ENCODE measurements at regions not wholly inside any gene's neighbourhood (a gene's known extent, or its start where the extent isn't known, plus 50 kb on each side); places are given as distances from the start of the nearest gene placed in this dataset.

DNA sequence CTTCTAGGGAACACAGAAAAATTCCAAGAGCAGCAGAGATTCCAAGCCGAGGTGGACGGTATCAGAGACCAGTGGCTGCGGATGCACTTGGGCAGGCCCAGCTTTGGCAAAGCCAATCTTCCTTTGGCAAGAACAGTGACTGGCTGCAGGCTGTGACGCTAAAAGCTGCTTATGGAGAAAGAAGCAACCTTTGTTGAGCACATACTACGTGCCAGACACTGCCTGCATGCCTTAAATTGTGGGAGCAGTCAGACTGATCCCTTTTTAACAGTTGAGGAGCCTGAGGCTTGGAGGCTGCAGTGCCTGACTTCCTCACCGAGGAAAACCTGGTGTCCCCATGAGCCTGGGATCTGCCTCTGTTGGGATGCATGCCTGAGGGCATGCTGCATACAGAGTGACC, 69.0 kb upstream of the AMZ2 start:
- peaks cover 42% of the 10 kb centered on the region for H3K4me1 Mint-ChIP-seq
- H3K9me3 Mint-ChIP-seq = peaks cover 2% of the 10 kb centered on the region
- peaks cover 2% of the 10 kb centered on the region for H3K36me3 Mint-ChIP-seq (ENCODE audit: low read depth)

DNA sequence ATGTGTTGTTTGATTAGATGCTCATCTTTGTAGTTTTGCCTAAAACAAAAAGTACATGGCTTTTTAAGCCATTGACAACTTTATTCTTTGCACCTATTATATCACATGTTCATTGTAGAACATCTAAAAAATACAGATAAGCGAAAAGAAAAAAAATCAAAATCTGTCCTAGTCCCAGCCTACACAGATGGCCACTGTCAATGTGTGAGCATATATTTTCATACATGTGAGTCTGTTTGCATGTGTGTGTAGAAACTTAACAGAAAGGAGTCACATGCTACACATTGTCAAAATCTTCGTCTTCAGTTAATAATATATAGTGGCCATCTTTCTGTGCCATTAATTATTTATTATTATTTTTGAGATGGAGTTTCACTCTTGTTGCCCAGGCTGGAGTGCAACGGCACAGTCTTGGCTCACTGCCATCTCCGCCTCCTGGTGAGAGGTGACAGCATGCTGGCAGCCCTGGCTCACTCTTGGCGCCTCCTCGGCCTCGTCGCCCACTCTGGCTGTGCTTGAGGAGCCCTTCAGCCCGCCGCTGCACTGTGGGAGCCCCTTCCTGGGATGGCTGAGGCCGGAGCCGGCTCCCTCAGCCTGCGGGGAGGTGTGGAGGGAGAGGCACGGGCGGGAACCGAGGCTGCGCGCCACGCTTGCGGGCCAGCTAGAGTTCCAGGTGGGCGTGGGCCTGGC, 68.5 kb upstream of the AMZ2 start:
- Mint-ChIP-seq H3K4me3 (no peak overlapping the region), H3K36me3 (ENCODE audit: low read depth) (peaks cover 2% of the 10 kb centered on the region), H3K9me3 (peaks cover 2% of the 10 kb centered on the region), H3K27me3 (no peaks in the 10 kb centered on the region), H3K4me1 (peaks cover 48% of the 10 kb centered on the region), H3K27ac (no peak overlapping the region)
- CTCF ChIA-PET = interaction anchor here (0.6 to 1.1 kb wide), 2 partner anchors 15 to 21 kb away, joined by 3 to 4 read pairs; no protein-coding TSS in a partner anchor
- POLR2A ChIA-PET = interaction anchor here (0.5 kb wide), 1 partner anchor 27 kb away, joined by 4 read pairs; no protein-coding TSS in a partner anchor
- DNase-seq = no peak

More for the DNA sequence above, 69.0 kb upstream of the AMZ2 start:
- Mint-ChIP-seq H3K27me3 (no peaks in the 10 kb centered on the region), H3K27ac (no peak overlapping the region), H3K4me3 (no peak overlapping the region)
- no peak for DNase-seq
- POLR2A ChIA-PET = interaction anchor here (0.5 kb wide), 1 partner anchor 28 kb away, joined by 4 read pairs; no protein-coding TSS in a partner anchor
- CTCF ChIA-PET = interaction anchor here (0.9 to 1.2 kb wide), 3 partner anchors 22 to 288 kb away, joined by 3 to 4 read pairs (median 3); no protein-coding TSS in a partner anchor

- Mint-ChIP-seq H3K4me3 (no peak overlapping the region), H3K36me3 (ENCODE audit: low read depth) (peaks cover 2% of the 10 kb centered on the region), H3K27me3 (no peaks in the 10 kb centered on the region), H3K4me1 (peaks cover 53% of the 10 kb centered on the region), H3K27ac (no peak overlapping the region), H3K9me3 (peaks cover 2% of the 10 kb centered on the region)
- ChIA-PET CTCF (interaction anchor here (0.6 to 2.4 kb wide), 6 partner anchors 12 to 252 kb away, joined by 3 to 15 read pairs (median 4); no protein-coding TSS in a partner anchor), POLR2A (no interaction called here)
- no peak for DNase-seq
These were observed 67.9 kb upstream of the AMZ2 start for GRCh38 chr17:68179926-68180285.

DNA sequence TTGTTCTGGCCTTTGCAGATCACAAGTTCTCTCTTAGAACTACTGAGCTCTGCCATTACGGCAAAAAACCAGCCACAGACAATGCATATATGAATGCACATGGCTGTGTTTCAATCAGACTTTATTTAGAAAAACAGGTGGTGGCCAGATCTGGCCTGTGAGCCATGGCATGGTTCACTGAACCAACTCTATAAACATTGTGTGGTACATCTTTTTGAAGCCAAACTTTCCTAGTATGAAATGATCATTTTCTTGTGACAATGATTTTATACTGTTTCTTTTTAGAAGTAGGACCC, 65.9 kb upstream of the AMZ2 start:
- CTCF ChIA-PET = interaction anchor here (0.7 to 2.4 kb wide), 6 partner anchors 9 to 187 kb away, joined by 3 to 19 read pairs (median 6); no protein-coding TSS in a partner anchor
- Mint-ChIP-seq H3K27me3 (no peaks in the 10 kb centered on the region), H3K4me3 (peak overlapping the region; percentile 83), H3K4me1 (peaks cover 59% of the 10 kb centered on the region), H3K36me3 (ENCODE audit: low read depth) (peaks cover 4% of the 10 kb centered on the region), H3K27ac (peak overlapping the region; percentile 69), H3K9me3 (peaks cover 2% of the 10 kb centered on the region)
- POLR2A ChIA-PET = interaction anchor here (0.7 kb wide), 1 partner anchor 24 kb away, joined by 3 read pairs; no protein-coding TSS in a partner anchor
- no peak for DNase-seq

DNA sequence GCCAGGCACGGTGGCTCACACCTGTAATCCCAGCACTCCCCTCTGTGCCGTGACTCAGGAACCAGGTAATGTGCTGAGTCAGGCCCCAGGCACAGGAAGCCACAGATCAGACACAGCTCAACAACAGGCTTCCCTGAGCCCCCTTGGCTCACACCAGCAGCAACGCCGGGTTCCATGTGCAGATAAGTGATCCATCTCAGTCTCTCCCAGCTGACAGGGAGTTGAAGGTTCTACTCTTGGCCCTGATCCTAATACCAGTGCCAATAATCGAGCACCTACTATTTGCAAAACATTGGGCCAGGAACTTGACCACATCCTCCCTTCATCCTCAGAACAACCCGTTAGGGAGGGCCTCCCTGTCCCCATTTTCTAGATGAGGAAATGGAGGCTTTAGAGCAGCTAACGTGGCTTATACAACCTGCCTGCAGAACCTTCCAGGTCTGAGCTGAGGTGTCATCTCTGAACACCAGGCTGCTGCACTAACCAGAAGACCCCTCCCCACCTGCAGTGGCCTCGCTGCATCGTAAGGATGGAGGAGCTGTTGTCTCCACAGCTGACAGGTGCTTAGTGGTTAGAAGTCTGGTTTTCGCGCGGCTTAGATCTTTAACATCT, 64.8 kb upstream of the AMZ2 start:
- peaks cover 59% of the 10 kb centered on the region for H3K4me1 Mint-ChIP-seq
- ChIA-PET POLR2A (no interaction called here), CTCF (interaction anchor here (1.0 to 4.1 kb wide), 5 partner anchors 18 to 253 kb away, joined by 3 to 30 read pairs (median 3); no protein-coding TSS in a partner anchor)
- peak; percentile 80 for DNase-seq
- H3K36me3 Mint-ChIP-seq (ENCODE audit: low read depth) = peaks cover 4% of the 10 kb centered on the region
- peaks cover 3% of the 10 kb centered on the region for H3K27me3 Mint-ChIP-seq
- H3K9me3 Mint-ChIP-seq = peaks cover 2% of the 10 kb centered on the region
- peak overlapping the region; percentile 64 for H3K4me3 Mint-ChIP-seq
- H3K27ac Mint-ChIP-seq = peak overlapping the region; percentile 89

- POLR2A ChIA-PET = no interaction called here
- CTCF ChIA-PET = interaction anchor here (0.6 to 4.1 kb wide), 8 partner anchors 8 to 364 kb away, joined by 3 to 30 read pairs (median 4); no protein-coding TSS in a partner anchor
- H3K4me1 Mint-ChIP-seq = peaks cover 58% of the 10 kb centered on the region
- peak overlapping the region; percentile 35 for H3K4me3 Mint-ChIP-seq
- no peak for DNase-seq
- peaks cover 2% of the 10 kb centered on the region for H3K9me3 Mint-ChIP-seq
- peaks cover 4% of the 10 kb centered on the region for H3K36me3 Mint-ChIP-seq (ENCODE audit: low read depth)
- peak overlapping the region; percentile 89 for H3K27ac Mint-ChIP-seq
- H3K27me3 Mint-ChIP-seq = peaks cover 3% of the 10 kb centered on the region
These were observed 63.7 kb upstream of the AMZ2 start for GRCh38 chr17:68184141-68184571.

DNA sequence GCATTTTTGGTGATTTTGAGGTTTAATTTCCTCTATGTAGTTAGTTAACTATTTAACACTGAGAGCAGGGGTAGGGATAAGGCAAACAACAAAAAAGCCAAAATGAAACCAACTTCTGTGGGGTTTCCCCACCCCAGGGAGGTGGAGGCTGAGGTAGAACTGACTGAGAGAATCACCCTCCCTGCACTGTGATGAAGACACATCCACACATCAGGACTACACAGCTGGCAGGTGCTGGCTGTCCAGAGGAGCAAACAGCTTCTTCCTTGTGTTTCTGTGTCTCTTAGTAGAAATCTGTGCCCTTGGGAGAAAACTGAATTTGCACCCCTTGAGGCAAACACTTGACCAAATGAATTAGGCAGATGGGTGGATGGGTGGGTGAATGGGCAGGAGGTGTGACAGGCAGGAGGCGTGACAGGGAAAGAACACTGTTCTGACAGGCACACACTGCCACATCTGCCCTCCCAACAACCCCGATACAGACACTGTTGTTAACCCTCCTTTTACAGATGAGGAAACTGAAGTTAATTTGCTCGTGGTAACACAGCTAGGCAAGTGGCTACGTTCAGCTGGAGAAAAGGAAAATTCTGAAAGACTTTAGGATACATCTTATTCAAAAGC, 62.9 kb upstream of the AMZ2 start:
- Mint-ChIP-seq H3K4me1 (peaks cover 57% of the 10 kb centered on the region), H3K4me3 (peak overlapping the region; percentile 35), H3K27me3 (peaks cover 3% of the 10 kb centered on the region), H3K36me3 (ENCODE audit: low read depth) (peaks cover 4% of the 10 kb centered on the region), H3K9me3 (peaks cover 2% of the 10 kb centered on the region), H3K27ac (peak overlapping the region; percentile 89)
- CTCF ChIA-PET = interaction anchor here (1.2 to 4.1 kb wide), 4 partner anchors 9 to 45 kb away, joined by 3 to 30 read pairs (median 5); no protein-coding TSS in a partner anchor
- POLR2A ChIA-PET = no interaction called here
- DNase-seq = peak; percentile 78

DNA sequence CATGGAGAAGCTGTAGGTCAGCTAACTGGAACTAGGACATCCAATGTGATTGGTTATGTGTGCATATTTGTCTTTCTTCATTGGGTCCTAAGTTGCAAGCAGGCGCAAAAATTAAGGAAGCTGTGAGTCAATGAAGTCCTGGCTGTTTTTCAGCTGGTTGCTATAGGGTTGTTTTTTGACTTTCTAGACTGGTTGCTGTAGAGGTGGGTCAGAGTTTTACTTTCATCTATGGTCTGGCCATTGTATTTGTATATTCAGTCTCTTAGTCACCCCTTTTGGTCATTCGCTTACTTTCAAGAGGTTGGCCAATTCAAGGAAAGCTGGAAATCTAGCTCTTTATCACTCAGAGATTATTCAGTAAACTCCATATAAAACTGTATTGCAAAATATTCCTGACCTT, 62.0 kb upstream of the AMZ2 start:
- no peak for DNase-seq
- POLR2A ChIA-PET = no interaction called here
- CTCF ChIA-PET = interaction anchor here (0.7 to 4.1 kb wide), 7 partner anchors 9 to 251 kb away, joined by 3 to 30 read pairs (median 3); no protein-coding TSS in a partner anchor
- Mint-ChIP-seq H3K4me1 (peaks cover 50% of the 10 kb centered on the region), H3K36me3 (ENCODE audit: low read depth) (peaks cover 2% of the 10 kb centered on the region), H3K27me3 (peaks cover 3% of the 10 kb centered on the region), H3K4me3 (no peak overlapping the region), H3K27ac (no peak overlapping the region), H3K9me3 (no peaks in the 10 kb centered on the region)

DNA sequence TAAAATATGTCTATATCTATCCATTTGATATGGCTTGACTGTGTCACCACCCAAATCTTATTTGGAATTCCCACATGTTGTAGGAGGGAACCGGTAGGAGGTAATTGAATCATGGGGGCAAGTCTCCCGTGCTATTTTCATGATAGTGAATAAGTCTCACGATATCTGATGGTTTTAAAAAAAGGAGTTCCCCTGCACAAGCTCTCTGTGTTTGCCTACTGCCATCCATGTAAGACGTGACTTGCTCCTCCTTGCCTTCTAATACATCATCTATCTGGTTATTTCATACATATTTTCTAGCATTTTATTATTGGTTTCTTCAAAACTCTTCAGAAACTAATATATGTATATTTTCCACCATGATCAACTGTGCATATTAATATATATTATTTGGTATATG, 57.3 kb upstream of the AMZ2 start:
- Mint-ChIP-seq H3K27ac (no peak overlapping the region), H3K4me3 (no peak overlapping the region), H3K27me3 (peaks cover 28% of the 10 kb centered on the region), H3K36me3 (ENCODE audit: low read depth) (peaks cover 2% of the 10 kb centered on the region), H3K9me3 (no peaks in the 10 kb centered on the region), H3K4me1 (peaks cover 12% of the 10 kb centered on the region)
- ChIA-PET POLR2A (no interaction called here), CTCF (no interaction called here)
- no peak for DNase-seq

- ChIA-PET POLR2A (no interaction called here), CTCF (interaction anchor here (0.6 to 3.4 kb wide), 5 partner anchors 9 to 594 kb away, joined by 3 to 12 read pairs (median 4); no protein-coding TSS in a partner anchor)
- H3K4me1 Mint-ChIP-seq = peaks cover 37% of the 10 kb centered on the region
- H3K4me3 Mint-ChIP-seq = peak overlapping the region; percentile 43
- peaks cover 62% of the 10 kb centered on the region for H3K27me3 Mint-ChIP-seq
- DNase-seq = no peak
- no peak overlapping the region for H3K27ac Mint-ChIP-seq
- no peaks in the 10 kb centered on the region for H3K9me3 Mint-ChIP-seq
- H3K36me3 Mint-ChIP-seq (ENCODE audit: low read depth) = no peaks in the 10 kb centered on the region
These were observed 52.0 kb upstream of the AMZ2 start for GRCh38 chr17:68195667-68196393.

DNA sequence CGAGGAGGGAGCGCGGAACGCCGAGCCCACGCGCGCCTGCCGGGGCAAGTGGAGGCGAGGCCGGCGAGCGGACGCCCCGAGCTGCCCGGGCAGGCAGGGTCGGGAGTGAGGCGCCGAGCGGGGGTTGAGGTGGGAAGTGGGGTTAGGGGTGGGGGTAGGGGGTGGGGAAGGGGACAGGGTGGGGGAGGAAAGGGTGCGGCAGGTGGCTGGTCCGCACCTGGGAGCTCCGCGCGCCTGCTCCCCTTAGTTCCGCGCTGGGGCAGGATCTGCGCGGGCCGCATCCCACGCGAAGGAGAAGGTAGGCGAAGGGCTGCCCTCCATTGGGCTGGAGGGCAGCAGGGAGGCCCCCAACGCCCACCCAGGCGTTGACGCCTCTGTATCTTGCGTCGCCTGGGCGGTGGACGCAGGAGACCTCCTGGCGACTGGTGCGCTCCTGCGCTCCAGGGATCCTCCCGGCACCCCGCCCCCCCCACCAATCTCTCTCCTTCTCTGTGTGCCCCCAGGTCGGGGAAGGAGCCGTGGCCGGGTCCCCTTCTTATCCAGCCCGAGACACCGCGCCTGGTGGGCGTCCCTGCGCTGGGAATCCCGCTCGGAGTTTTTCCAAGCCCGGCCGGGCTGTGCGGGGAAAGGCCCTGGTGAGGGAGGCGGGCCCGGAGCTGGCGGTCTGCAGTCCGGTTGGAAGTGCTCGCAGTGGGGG, 51.3 kb upstream of the AMZ2 start:
- H3K4me3 Mint-ChIP-seq = peak overlapping the region; percentile 16
- no peaks in the 10 kb centered on the region for H3K9me3 Mint-ChIP-seq
- no peaks in the 10 kb centered on the region for H3K36me3 Mint-ChIP-seq (ENCODE audit: low read depth)
- DNase-seq = no peak
- CTCF ChIA-PET = interaction anchor here (1.6 to 3.4 kb wide), 3 partner anchors 9 to 235 kb away, joined by 3 to 12 read pairs (median 10); no protein-coding TSS in a partner anchor
- peaks cover 60% of the 10 kb centered on the region for H3K27me3 Mint-ChIP-seq
- H3K27ac Mint-ChIP-seq = no peak overlapping the region
- H3K4me1 Mint-ChIP-seq = peaks cover 41% of the 10 kb centered on the region
- POLR2A ChIA-PET = no interaction called here

Data from activated CD4-positive, alpha-beta T cell treated with anti-CD3 and anti-CD28 coated beads, Interleukin-2, amount 10 ng/mL, durations not matched to agents 7 days and 5 days (primary cell).